CD4-positive, alpha-beta T cell treated with Interferon gamma for 1 hour (primary cell): ENCODE measurements at regions not wholly inside any gene's neighbourhood (a gene's known extent, or its start where the extent isn't known, plus 50 kb on each side); places are given as distances from the start of the nearest gene placed in this dataset.
"Not testable (repeated sequence)": the region's sequence is repeated elsewhere in the genome, so short reads cannot be mapped to it uniquely, and the experiment has no call there.

ENCODE experiments used
- DNase-seq: peaks from one replicate; pipeline ENCODE4 v3.0.0-alpha.2; 2020

- DNase-seq: no peak
Observed at GRCh38 chr3:102936511-102937045, 501.8 kb downstream of the ZPLD1 start.

GRCh38 chr3:102941786-102942185, 507.0 kb downstream of the ZPLD1 start:
- no peak for DNase-seq

GRCh38 chr3:102946445-102946844, 511.6 kb downstream of the ZPLD1 start:
- not testable (repeated sequence) for DNase-seq

- no peak for DNase-seq
Observed at GRCh38 chr3:102972350-102972749, 537.5 kb downstream of the ZPLD1 start.

GRCh38 chr3:102974333-102974732, 539.5 kb downstream of the ZPLD1 start:
- no peak for DNase-seq

GRCh38 chr3:102979191-102979590, 544.4 kb downstream of the ZPLD1 start:
- no peak for DNase-seq

- no peak for DNase-seq
Observed at GRCh38 chr3:102979682-102980354, 545.0 kb downstream of the ZPLD1 start.

- no peak for DNase-seq
Observed at GRCh38 chr3:102980355-102980696, 545.5 kb downstream of the ZPLD1 start.

- DNase-seq: no peak
Observed at GRCh38 chr3:103002425-103003176, 567.8 kb downstream of the ZPLD1 start.

- DNase-seq: no peak
Observed at GRCh38 chr3:103006526-103007183, 571.8 kb downstream of the ZPLD1 start.

GRCh38 chr3:103009609-103010008, 574.8 kb downstream of the ZPLD1 start:
- DNase-seq: no peak

GRCh38 chr3:103025880-103026279, 591.1 kb downstream of the ZPLD1 start:
- DNase-seq: no peak

GRCh38 chr3:103033841-103034240, 599.0 kb downstream of the ZPLD1 start:
- DNase-seq: no peak

- DNase-seq: no peak
Observed at GRCh38 chr3:103047640-103048039, 612.8 kb downstream of the ZPLD1 start.

GRCh38 chr3:103048068-103048722, 613.4 kb downstream of the ZPLD1 start:
- no peak for DNase-seq

GRCh38 chr3:103052236-103052830, 617.5 kb downstream of the ZPLD1 start:
- DNase-seq: peak; percentile 13

GRCh38 chr3:103055021-103055520, 620.3 kb downstream of the ZPLD1 start:
- DNase-seq: no peak

GRCh38 chr3:103056542-103056941, 621.7 kb downstream of the ZPLD1 start:
- no peak for DNase-seq

GRCh38 chr3:103057003-103057402, 622.2 kb downstream of the ZPLD1 start:
- no peak for DNase-seq

GRCh38 chr3:103057487-103057886, 622.7 kb downstream of the ZPLD1 start:
- no peak for DNase-seq

- no peak for DNase-seq
Observed at GRCh38 chr3:103059432-103059831, 624.6 kb downstream of the ZPLD1 start.

GRCh38 chr3:103060242-103060641, 625.4 kb downstream of the ZPLD1 start:
- no peak for DNase-seq

- no peak for DNase-seq
Observed at GRCh38 chr3:103067963-103068362, 633.1 kb downstream of the ZPLD1 start.
